ENCODE measurements at regions not wholly inside any gene's neighbourhood (a gene's known extent, or its start where the extent isn't known, plus 50 kb on each side); places are given as distances from the start of the nearest gene placed in this dataset.

DNA sequence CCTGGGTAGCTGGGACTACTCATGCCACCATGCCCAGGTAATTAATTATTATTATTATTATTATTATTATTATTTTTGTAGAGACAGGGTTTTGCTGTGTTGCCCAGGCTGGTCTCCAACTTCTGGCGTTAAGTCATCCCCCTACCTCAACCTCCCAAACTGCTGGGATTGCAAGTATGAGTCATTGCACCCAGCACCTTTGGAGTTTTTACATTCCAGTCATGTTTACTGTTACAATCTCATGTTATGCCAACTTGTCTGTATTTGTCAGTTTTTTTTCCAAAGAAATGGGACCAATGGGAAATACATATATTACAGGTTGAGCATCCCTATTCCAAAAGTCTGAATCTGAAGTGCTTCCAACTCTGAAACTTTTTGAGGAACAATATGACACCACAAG lies 903.8 kb downstream of the SLC4A3 start:
- no peak overlapping the region for H3K27ac ChIP-seq (ENCODE audit: low read depth in 2 of 2, low read length in 2 of 2)
- H3K36me3 ChIP-seq (ENCODE audit: control insufficient read depth in 2 of 2, insufficient read depth in 2 of 2, low read length in 2 of 2) = no peaks in the 10 kb centered on the region
- no peak overlapping the region for H3K9ac ChIP-seq (ENCODE audit: low read depth in 1 of 2, low read length in 2 of 2)
- H3K27me3 ChIP-seq (ENCODE audit: control insufficient read depth in 2 of 2, insufficient read depth in 2 of 2, low read length in 2 of 2) = no peaks in the 10 kb centered on the region
- H3K9me3 ChIP-seq (ENCODE audit: control insufficient read depth in 2 of 2, low read length in 2 of 2) = no peaks in the 10 kb centered on the region
- no peak overlapping the region for H3K4me3 ChIP-seq (ENCODE audit: low read length in 2 of 2)
- H3K4me1 ChIP-seq (ENCODE audit: control insufficient read depth in 2 of 2, insufficient read depth in 2 of 2, low read length in 2 of 2) = no peaks in the 10 kb centered on the region

DNA sequence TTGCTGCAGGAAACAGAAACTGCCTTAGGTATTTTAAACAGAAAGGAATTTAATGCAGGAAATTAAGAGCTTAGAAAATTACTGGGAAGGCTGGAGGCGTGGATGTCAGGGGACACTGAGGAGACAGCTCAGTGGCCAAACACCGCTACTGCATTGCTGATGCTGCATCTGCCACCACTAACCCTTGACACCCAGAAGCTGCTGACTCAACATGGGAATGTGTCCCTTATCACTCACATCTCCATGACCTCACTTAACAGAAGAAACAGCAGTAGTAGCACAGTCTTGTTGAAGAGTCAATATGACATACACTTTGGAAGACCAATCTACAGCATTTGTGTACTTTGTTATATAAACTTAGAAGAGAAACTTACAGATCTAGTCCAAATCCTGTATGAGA lies 906.1 kb downstream of the SLC4A3 start:
- Histone ChIP-seq H3K27me3 (ENCODE audit: control insufficient read depth in 2 of 2, insufficient read depth in 2 of 2, low read length in 2 of 2) (no peaks in the 10 kb centered on the region), H3K9ac (ENCODE audit: low read depth in 1 of 2, low read length in 2 of 2) (no peak overlapping the region), H3K9me3 (ENCODE audit: control insufficient read depth in 2 of 2, low read length in 2 of 2) (no peaks in the 10 kb centered on the region)

DNA sequence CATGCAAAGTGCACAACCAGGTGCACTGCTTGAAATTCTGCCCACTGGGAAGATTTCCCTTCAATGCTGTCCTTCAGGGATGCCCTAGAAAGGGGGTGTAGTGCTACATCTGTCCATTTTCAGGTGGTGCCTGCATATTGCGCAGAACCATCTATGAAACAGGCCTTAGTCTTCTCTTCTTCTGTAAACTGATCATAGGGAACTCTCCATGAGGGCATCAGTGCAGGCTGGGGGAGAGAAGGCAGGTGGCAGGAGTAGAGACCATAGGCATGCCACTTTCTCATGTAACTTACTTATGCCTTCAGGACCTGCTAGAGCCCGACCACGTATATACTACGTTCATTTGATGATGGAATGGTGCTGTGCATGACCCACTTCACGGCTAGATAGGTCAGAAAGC lies 912.1 kb downstream of the SLC4A3 start:
- Histone ChIP-seq H3K4me3 (ENCODE audit: low read length in 2 of 2) (no peak overlapping the region), H3K4me1 (ENCODE audit: control insufficient read depth in 2 of 2, insufficient read depth in 2 of 2, low read length in 2 of 2) (no peaks in the 10 kb centered on the region), H3K36me3 (ENCODE audit: control insufficient read depth in 2 of 2, insufficient read depth in 2 of 2, low read length in 2 of 2) (no peaks in the 10 kb centered on the region), H3K27ac (ENCODE audit: low read depth in 2 of 2, low read length in 2 of 2) (no peak overlapping the region), H3K27me3 (ENCODE audit: control insufficient read depth in 2 of 2, insufficient read depth in 2 of 2, low read length in 2 of 2) (no peaks in the 10 kb centered on the region), H3K9me3 (ENCODE audit: control insufficient read depth in 2 of 2, low read length in 2 of 2) (no peaks in the 10 kb centered on the region), H3K9ac (ENCODE audit: low read depth in 1 of 2, low read length in 2 of 2) (no peak overlapping the region)

More for the DNA sequence above, 906.1 kb downstream of the SLC4A3 start:
- Histone ChIP-seq H3K4me1 (ENCODE audit: control insufficient read depth in 2 of 2, insufficient read depth in 2 of 2, low read length in 2 of 2) (no peaks in the 10 kb centered on the region), H3K4me3 (ENCODE audit: low read length in 2 of 2) (no peak overlapping the region), H3K36me3 (ENCODE audit: control insufficient read depth in 2 of 2, insufficient read depth in 2 of 2, low read length in 2 of 2) (no peaks in the 10 kb centered on the region), H3K27ac (ENCODE audit: low read depth in 2 of 2, low read length in 2 of 2) (no peak overlapping the region)

DNA sequence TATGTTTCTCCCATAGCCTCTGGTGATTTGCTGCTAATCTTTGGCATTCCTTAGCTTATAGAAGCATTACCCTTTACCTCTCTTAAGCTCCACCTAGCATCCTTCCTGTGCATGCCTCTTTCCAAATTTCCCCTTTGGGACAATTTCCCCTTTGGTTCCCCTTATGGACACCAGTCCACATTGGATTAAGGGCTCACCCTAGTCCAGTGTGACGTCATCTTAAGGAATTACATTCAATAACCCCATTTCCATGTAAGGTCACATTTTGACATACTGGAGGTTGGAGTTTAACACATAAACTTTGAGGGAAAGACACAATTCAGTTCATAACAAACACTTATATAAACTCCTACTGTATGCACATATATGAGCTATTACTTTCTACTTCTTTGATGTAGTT lies 916.6 kb downstream of the SLC4A3 start:
- no peaks in the 10 kb centered on the region for H3K4me1 ChIP-seq (ENCODE audit: control insufficient read depth in 2 of 2, insufficient read depth in 2 of 2, low read length in 2 of 2)
- no peaks in the 10 kb centered on the region for H3K27me3 ChIP-seq (ENCODE audit: control insufficient read depth in 2 of 2, insufficient read depth in 2 of 2, low read length in 2 of 2)
- H3K9ac ChIP-seq (ENCODE audit: low read depth in 1 of 2, low read length in 2 of 2) = no peak overlapping the region
- no peaks in the 10 kb centered on the region for H3K36me3 ChIP-seq (ENCODE audit: control insufficient read depth in 2 of 2, insufficient read depth in 2 of 2, low read length in 2 of 2)
- H3K9me3 ChIP-seq (ENCODE audit: control insufficient read depth in 2 of 2, low read length in 2 of 2) = no peaks in the 10 kb centered on the region
- H3K4me3 ChIP-seq (ENCODE audit: low read length in 2 of 2) = no peak overlapping the region
- no peak overlapping the region for H3K27ac ChIP-seq (ENCODE audit: low read depth in 2 of 2, low read length in 2 of 2)

GRCh38 chr2:220550995-220551700 lies 923.7 kb downstream of the SLC4A3 start:
- Histone ChIP-seq H3K36me3 (ENCODE audit: control insufficient read depth in 2 of 2, insufficient read depth in 2 of 2, low read length in 2 of 2) (no peaks in the 10 kb centered on the region), H3K9me3 (ENCODE audit: control insufficient read depth in 2 of 2, low read length in 2 of 2) (no peaks in the 10 kb centered on the region), H3K27me3 (ENCODE audit: control insufficient read depth in 2 of 2, insufficient read depth in 2 of 2, low read length in 2 of 2) (no peaks in the 10 kb centered on the region), H3K27ac (ENCODE audit: low read depth in 2 of 2, low read length in 2 of 2) (no peak overlapping the region), H3K4me1 (ENCODE audit: control insufficient read depth in 2 of 2, insufficient read depth in 2 of 2, low read length in 2 of 2) (no peaks in the 10 kb centered on the region), H3K9ac (ENCODE audit: low read depth in 1 of 2, low read length in 2 of 2) (no peak overlapping the region), H3K4me3 (ENCODE audit: low read length in 2 of 2) (no peak overlapping the region)

GRCh38 chr2:220552790-220553535 lies 925.5 kb downstream of the SLC4A3 start:
- Histone ChIP-seq H3K4me3 (ENCODE audit: low read length in 2 of 2) (no peak overlapping the region), H3K27ac (ENCODE audit: low read depth in 2 of 2, low read length in 2 of 2) (no peak overlapping the region), H3K4me1 (ENCODE audit: control insufficient read depth in 2 of 2, insufficient read depth in 2 of 2, low read length in 2 of 2) (no peaks in the 10 kb centered on the region), H3K27me3 (ENCODE audit: control insufficient read depth in 2 of 2, insufficient read depth in 2 of 2, low read length in 2 of 2) (no peaks in the 10 kb centered on the region), H3K9me3 (ENCODE audit: control insufficient read depth in 2 of 2, low read length in 2 of 2) (no peaks in the 10 kb centered on the region), H3K9ac (ENCODE audit: low read depth in 1 of 2, low read length in 2 of 2) (no peak overlapping the region), H3K36me3 (ENCODE audit: control insufficient read depth in 2 of 2, insufficient read depth in 2 of 2, low read length in 2 of 2) (no peaks in the 10 kb centered on the region)

DNA sequence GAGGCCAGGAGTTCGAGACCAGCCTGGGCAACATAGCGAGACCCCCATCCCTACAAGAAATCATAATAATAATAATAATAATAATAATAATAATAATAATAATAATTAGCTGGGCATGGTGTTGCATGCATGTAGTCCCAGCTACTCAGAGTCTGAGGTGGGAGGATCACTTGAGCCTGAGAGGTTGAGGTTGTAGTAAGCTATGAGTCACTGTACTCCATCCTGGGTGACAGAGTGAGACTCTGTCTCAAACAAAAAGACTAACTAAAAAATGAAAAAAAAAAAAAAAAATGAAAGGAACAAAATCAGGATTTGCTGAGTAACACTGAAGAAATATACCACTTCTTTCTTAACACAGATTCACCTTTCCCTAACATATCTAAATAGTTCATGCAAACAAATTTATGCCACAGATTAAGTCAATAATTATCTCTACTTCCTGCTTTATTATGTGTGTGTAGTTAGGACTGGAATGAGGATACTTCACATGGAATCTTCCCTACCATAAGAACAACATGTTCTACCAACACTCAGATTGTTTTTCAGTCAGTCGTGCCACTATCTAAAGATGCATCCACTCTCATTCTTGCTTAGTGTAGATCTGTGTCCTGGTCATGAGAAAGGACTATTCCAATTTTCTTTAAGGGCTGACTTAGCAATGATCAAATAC lies 928.7 kb downstream of the SLC4A3 start:
- Histone ChIP-seq H3K9me3 (ENCODE audit: control insufficient read depth in 2 of 2, low read length in 2 of 2) (no peaks in the 10 kb centered on the region), H3K27me3 (ENCODE audit: control insufficient read depth in 2 of 2, insufficient read depth in 2 of 2, low read length in 2 of 2) (no peaks in the 10 kb centered on the region), H3K27ac (ENCODE audit: low read depth in 2 of 2, low read length in 2 of 2) (no peak overlapping the region), H3K4me1 (ENCODE audit: control insufficient read depth in 2 of 2, insufficient read depth in 2 of 2, low read length in 2 of 2) (no peaks in the 10 kb centered on the region), H3K4me3 (ENCODE audit: low read length in 2 of 2) (no peak overlapping the region), H3K9ac (ENCODE audit: low read depth in 1 of 2, low read length in 2 of 2) (no peak overlapping the region), H3K36me3 (ENCODE audit: control insufficient read depth in 2 of 2, insufficient read depth in 2 of 2, low read length in 2 of 2) (no peaks in the 10 kb centered on the region)

DNA sequence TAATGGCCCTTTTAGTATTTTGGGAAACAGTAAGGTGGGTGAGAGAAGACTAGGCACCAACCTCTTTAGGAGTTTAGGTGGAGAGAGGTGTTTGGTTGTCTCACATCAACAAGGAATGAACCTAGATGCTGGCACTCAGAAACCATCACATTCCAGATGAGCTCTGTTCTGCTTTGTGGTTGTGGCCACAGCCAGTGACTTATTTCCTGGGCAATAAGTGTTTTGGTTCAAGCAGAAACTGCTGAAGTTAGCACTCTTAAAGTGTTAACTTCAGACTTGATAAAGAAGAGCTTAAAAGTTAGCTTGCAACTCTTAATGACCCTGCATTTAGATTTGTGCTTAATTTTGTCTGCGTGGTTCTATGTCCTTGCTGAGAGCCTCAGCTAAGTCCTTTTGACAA lies 929.2 kb downstream of the SLC4A3 start:
- Histone ChIP-seq H3K9ac (ENCODE audit: low read depth in 1 of 2, low read length in 2 of 2) (no peak overlapping the region), H3K4me1 (ENCODE audit: control insufficient read depth in 2 of 2, insufficient read depth in 2 of 2, low read length in 2 of 2) (no peaks in the 10 kb centered on the region), H3K27me3 (ENCODE audit: control insufficient read depth in 2 of 2, insufficient read depth in 2 of 2, low read length in 2 of 2) (no peaks in the 10 kb centered on the region), H3K36me3 (ENCODE audit: control insufficient read depth in 2 of 2, insufficient read depth in 2 of 2, low read length in 2 of 2) (no peaks in the 10 kb centered on the region), H3K27ac (ENCODE audit: low read depth in 2 of 2, low read length in 2 of 2) (no peak overlapping the region), H3K9me3 (ENCODE audit: control insufficient read depth in 2 of 2, low read length in 2 of 2) (no peaks in the 10 kb centered on the region), H3K4me3 (ENCODE audit: low read length in 2 of 2) (no peak overlapping the region)

GRCh38 chr2:220560192-220560591 lies 932.8 kb downstream of the SLC4A3 start:
- Histone ChIP-seq H3K4me1 (ENCODE audit: control insufficient read depth in 2 of 2, insufficient read depth in 2 of 2, low read length in 2 of 2) (no peaks in the 10 kb centered on the region), H3K9ac (ENCODE audit: low read depth in 1 of 2, low read length in 2 of 2) (no peak overlapping the region), H3K27ac (ENCODE audit: low read depth in 2 of 2, low read length in 2 of 2) (no peak overlapping the region), H3K4me3 (ENCODE audit: low read length in 2 of 2) (no peak overlapping the region), H3K9me3 (ENCODE audit: control insufficient read depth in 2 of 2, low read length in 2 of 2) (no peaks in the 10 kb centered on the region), H3K27me3 (ENCODE audit: control insufficient read depth in 2 of 2, insufficient read depth in 2 of 2, low read length in 2 of 2) (no peaks in the 10 kb centered on the region), H3K36me3 (ENCODE audit: control insufficient read depth in 2 of 2, insufficient read depth in 2 of 2, low read length in 2 of 2) (no peaks in the 10 kb centered on the region)

DNA sequence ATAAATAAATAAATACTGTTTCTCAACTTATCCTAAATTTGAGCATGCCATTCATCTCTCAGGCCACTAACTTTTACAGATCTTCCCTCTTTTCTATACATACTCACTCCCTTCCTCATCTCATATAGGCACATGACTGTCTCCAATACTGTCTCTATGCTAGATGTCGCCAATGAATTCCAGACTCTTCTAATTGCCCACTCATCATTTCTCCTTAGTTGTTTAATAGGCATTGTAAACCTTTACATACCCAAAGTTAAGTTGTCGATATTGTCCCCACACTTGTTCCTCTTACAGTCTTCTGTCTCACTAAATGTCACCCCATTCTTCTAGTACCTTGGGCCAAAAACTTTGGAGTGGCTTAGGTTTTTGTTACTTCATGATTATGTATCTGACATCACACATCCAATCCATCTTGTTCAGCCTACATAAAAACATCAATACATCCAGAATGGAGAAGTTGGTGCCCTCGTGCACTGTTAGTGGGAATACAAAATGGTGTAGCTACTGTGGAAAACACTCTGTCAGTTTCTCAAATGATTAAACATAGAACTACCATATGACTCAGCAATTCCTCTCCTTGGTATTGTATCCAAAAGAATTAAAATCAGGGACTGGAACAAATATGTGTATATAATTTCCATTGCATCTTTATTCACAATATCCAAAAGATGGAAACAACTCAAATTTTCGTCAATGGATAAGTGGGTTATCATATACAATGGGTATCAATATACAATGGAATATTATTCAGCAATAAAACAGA lies 935.1 kb downstream of the SLC4A3 start:
- H3K27me3 ChIP-seq (ENCODE audit: control insufficient read depth in 2 of 2, insufficient read depth in 2 of 2, low read length in 2 of 2) = no peaks in the 10 kb centered on the region
- H3K4me1 ChIP-seq (ENCODE audit: control insufficient read depth in 2 of 2, insufficient read depth in 2 of 2, low read length in 2 of 2) = no peaks in the 10 kb centered on the region
- H3K9ac ChIP-seq (ENCODE audit: low read depth in 1 of 2, low read length in 2 of 2) = no peak overlapping the region
- no peak overlapping the region for H3K27ac ChIP-seq (ENCODE audit: low read depth in 2 of 2, low read length in 2 of 2)
- no peaks in the 10 kb centered on the region for H3K9me3 ChIP-seq (ENCODE audit: control insufficient read depth in 2 of 2, low read length in 2 of 2)
- H3K4me3 ChIP-seq (ENCODE audit: low read length in 2 of 2) = no peak overlapping the region
- H3K36me3 ChIP-seq (ENCODE audit: control insufficient read depth in 2 of 2, insufficient read depth in 2 of 2, low read length in 2 of 2) = no peaks in the 10 kb centered on the region

Data from mucosa of rectum (tissue), 2 donors.